GM12878 (cell line): ENCODE measurements at regions not wholly inside any gene's neighbourhood (a gene's known extent, or its start where the extent isn't known, plus 50 kb on each side); places are given as distances from the start of the nearest gene placed in this dataset.
"Not testable (repeated sequence)": the region's sequence is repeated elsewhere in the genome, so short reads cannot be mapped to it uniquely, and the experiment has no call there.

Experiments used
- ATAC-seq: fragments of 200-7000 bp; cut with Tn5 transposase; 3 replicates; pipeline ENCODE4 v1.9.1; 2020; ENCODE audit warnings: mild to moderate bottlenecking, moderate library complexity
- BruUV-seq: library from RNA; stranded (reverse); fragments of 400-500 nt; replicated peaks from 2 replicates; lab custom pipeline; 2021; lab: Mats Ljungman, UMichigan
- CTCF ChIA-PET: fragments of 300-600 bp; sonication (Branson Sonifier 250); formaldehyde crosslinking; extraction: SDS; loops from one replicate; lab custom pipeline; 2021; ENCODE audit warnings: inconsistent platforms; lab: Yijun Ruan, JAX
- POLR2A ChIA-PET: fragments of 350-600 bp; formaldehyde crosslinking; extraction: SDS; loops from one replicate; lab custom pipeline; 2021; ENCODE audit warnings: inconsistent platforms; lab: Charles Lee
- RAD21 ChIA-PET: fragments of 300-600 bp; sonication (Branson Sonifier 250); formaldehyde crosslinking; loops from one replicate; lab custom pipeline; 2023; ENCODE audit warnings: antibody characterized with exemption; ENCODE audit not compliant: unreplicated experiment; lab: Charles Lee
- SMC1A ChIA-PET: fragments of 300-600 bp; sonication (Branson Sonifier 250); formaldehyde crosslinking; loops from one replicate; lab custom pipeline; 2023; ENCODE audit not compliant: unreplicated experiment, uncharacterized antibody; lab: Charles Lee
- DNase-seq: peaks from one replicate; pipeline ENCODE4 v3.0.0-alpha.2; 2011; ENCODE audit warnings: low read depth, low spot score
- FAIRE-seq: peaks from 3 replicates; lab custom pipeline; 2011; peaks lifted over from hg19 to GRCh38; lab: Jason Lieb, UNC
- H2AFZ ChIP-seq: 2 replicates; pipeline ENCODE4 v1.6.0; 2011; ENCODE audit warnings: low read depth, low read length, control low read depth; ENCODE audit not compliant: control insufficient read depth
- H3K27ac ChIP-seq: 2 replicates; pipeline ENCODE4 v1.5.1; 2011; ENCODE audit warnings: control low read depth; ENCODE audit not compliant: control insufficient read depth, insufficient read depth
- H3K27me3 ChIP-seq, 2 experiments: replicated peaks in 1 of 2; 2 replicates each; pipeline versions ENCODE4 v1.6.0 to v1.6.1; 2011; ENCODE audit warnings: low read length in 1 of 2; ENCODE audit not compliant: control insufficient read depth in 2 of 2, insufficient read depth in 2 of 2
- H3K36me3 ChIP-seq, 2 experiments: 2 replicates each; pipeline ENCODE4 v1.5.1; 2011; ENCODE audit warnings: low read length in 1 of 2; ENCODE audit not compliant: control insufficient read depth in 2 of 2, insufficient read depth in 2 of 2
- H3K4me1 ChIP-seq: 2 replicates; pipeline ENCODE4 v1.6.1; 2011; ENCODE audit warnings: mild to moderate bottlenecking, low read length, moderate library complexity, mixed read lengths; ENCODE audit not compliant: control insufficient read depth, insufficient read depth
- H3K4me2 ChIP-seq: 2 replicates; pipeline ENCODE4 v1.6.0; 2011; ENCODE audit warnings: control low read depth; ENCODE audit not compliant: control insufficient read depth, insufficient read depth
- H3K4me3 ChIP-seq: fragments of 200-600 bp; sonication (generic); 2 replicates; pipeline ENCODE4 v1.5.1; 2016
- H3K79me2 ChIP-seq: 2 replicates; pipeline ENCODE4 v1.6.0; 2011; ENCODE audit warnings: low read length; ENCODE audit not compliant: control insufficient read depth, insufficient read depth
- H3K9ac ChIP-seq: 2 replicates; pipeline ENCODE4 v1.8.0; 2011; ENCODE audit warnings: low read length, control low read depth, mixed read lengths; ENCODE audit not compliant: control insufficient read depth, insufficient read depth
- H3K9me3 ChIP-seq: replicated peaks from 3 replicates; pipeline ENCODE4 v1.5.1; 2011; ENCODE audit warnings: mild to moderate bottlenecking, low read length; ENCODE audit not compliant: control insufficient read depth, insufficient read depth
- H4K20me1 ChIP-seq: 2 replicates; pipeline ENCODE4 v1.6.0; 2011; ENCODE audit not compliant: control insufficient read depth, insufficient read depth
- WGBS: methylation state at CpG from one replicate; pipeline ENCODE4 v1.1.6; 2016; ENCODE audit warnings: low lambda C conversion rate; ENCODE audit not compliant: insufficient replicate concordance, insufficient coverage; ENCODE audit errors: missing lambda C conversion rate; 5-methylcytosine and 5-hydroxymethylcytosine counted together
- in situ Hi-C: fragments of 300-500 bp; cut with MboI; formaldehyde crosslinking; loops from 9 replicates; pipeline ENCODE4 v1.14.3; 2018; ENCODE audit warnings: mixed read lengths
- intact Hi-C: fragments of 100-400 bp; cut with micrococcal nuclease; formaldehyde crosslinking; loops from one replicate; pipeline ENCODE4 v1.14.2; 2022; ENCODE audit not compliant: unreplicated experiment

DNA sequence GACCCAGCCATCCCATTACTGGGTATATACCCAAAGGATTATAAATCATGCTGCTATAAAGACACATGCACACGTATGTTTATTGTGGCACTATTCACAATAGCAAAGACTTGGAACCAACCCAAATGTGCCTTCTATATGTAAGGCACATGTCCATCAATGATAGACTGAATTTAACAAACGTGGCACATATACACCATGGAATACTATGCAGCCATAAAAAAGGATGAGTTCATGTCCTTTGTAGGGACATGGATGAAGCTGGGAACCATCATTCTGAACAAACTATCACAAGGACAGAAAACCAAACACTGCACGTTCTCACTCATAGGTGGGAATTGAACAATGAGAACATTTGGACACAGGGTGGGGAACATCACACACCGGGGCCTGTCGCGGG lies 92.1 kb downstream of the TRIM27 start:
- SMC1A ChIA-PET, H3K36me3 ChIP-seq, H3K4me2 ChIP-seq, H3K4me3 ChIP-seq, ATAC-seq, POLR2A ChIA-PET, H4K20me1 ChIP-seq, RAD21 ChIA-PET, H3K27ac ChIP-seq, H3K9me3 ChIP-seq, H2AFZ ChIP-seq, H3K4me1 ChIP-seq, H3K79me2 ChIP-seq, H3K27me3 ChIP-seq, BruUV-seq, H3K9ac ChIP-seq, CTCF ChIA-PET, FAIRE-seq, DNase-seq: not testable (repeated sequence)
- 61% methylated on average over 6 of the region's 6 CpGs for WGBS
- intact Hi-C loops (loop anchor here (10.0 kb wide), 2 partner anchors 153 to 753 kb away; partner anchors contain the start of gene OR2H2), in situ Hi-C loops (loop anchor here (10.0 kb wide), 1 partner anchor 57 kb away; no protein-coding TSS in a partner anchor)

DNA sequence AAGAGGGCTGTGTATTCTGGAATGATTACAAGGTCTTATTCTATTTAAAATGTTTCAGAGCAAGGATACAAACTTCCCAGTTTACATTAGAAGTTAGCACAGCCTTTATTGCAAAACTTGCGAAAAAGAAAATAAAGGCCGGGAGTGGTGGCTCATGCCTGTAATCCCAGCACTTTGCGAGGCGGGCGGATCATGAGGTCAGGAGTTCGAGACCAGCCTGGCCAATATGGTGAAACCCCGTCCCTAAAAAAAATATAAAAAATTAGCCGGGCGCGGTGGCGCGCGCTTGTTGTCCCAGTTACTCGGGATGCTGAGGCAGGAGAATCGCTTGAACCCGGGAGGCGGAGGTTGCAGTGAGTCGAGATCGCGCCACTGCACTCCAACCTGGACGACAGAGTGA lies 87.1 kb downstream of the TRIM27 start:
- intact Hi-C loops, result loop anchor here (1.0 to 10.0 kb wide), 5 partner anchors 104 to 748 kb away; partner anchors contain the start of gene OR2H2
- H4K20me1 ChIP-seq, H3K9ac ChIP-seq, H3K4me3 ChIP-seq, H3K4me2 ChIP-seq, H3K27ac ChIP-seq, BruUV-seq, POLR2A ChIA-PET, DNase-seq, H2AFZ ChIP-seq, H3K4me1 ChIP-seq, ATAC-seq, H3K79me2 ChIP-seq, H3K36me3 ChIP-seq, H3K9me3 ChIP-seq, H3K27me3 ChIP-seq, FAIRE-seq: not testable (repeated sequence)
- SMC1A ChIA-PET, result interaction anchor here (0.7 to 3.3 kb wide), 17 partner anchors 12 to 817 kb away, joined by 3 to 27 read pairs (median 6); partner anchors contain the start of gene TRIM27
- RAD21 ChIA-PET, result interaction anchor here (1.4 to 2.3 kb wide), 7 partner anchors 11 to 747 kb away, joined by 4 to 27 read pairs (median 5); partner anchors contain the start of gene TRIM27
- in situ Hi-C loops, result loop anchor here (5.0 to 10.0 kb wide), 3 partner anchors 62 to 181 kb away; no protein-coding TSS in a partner anchor
- 57% methylated on average over 20 of the region's 21 CpGs for WGBS
- CTCF ChIA-PET, result interaction anchor here (0.6 to 5.5 kb wide), 35 partner anchors 11 to 817 kb away, joined by 3 to 89 read pairs (median 6); partner anchors contain the start of gene TRIM27
